Chondrocyte (in vitro differentiated cells): ENCODE measurements at regions not wholly inside any gene's neighbourhood (a gene's known extent, or its start where the extent isn't known, plus 50 kb on each side); places are given as distances from the start of the nearest gene placed in this dataset.

Source experiments
- DNase-seq: peaks from one replicate; pipeline ENCODE4 v3.0.0; 2021; ENCODE audit warnings: mixed read lengths, low spot score
- H3K27ac Mint-ChIP-seq: one replicate; pipeline ENCODE4 v1.8.0; 2021; ENCODE audit warnings: mild to moderate bottlenecking, moderate library complexity, mixed read lengths; ENCODE audit not compliant: unreplicated experiment
- H3K27me3 Mint-ChIP-seq: 2 replicates; pipeline ENCODE4 v1.8.0; 2021; ENCODE audit warnings: low read depth, mixed read lengths
- H3K36me3 Mint-ChIP-seq: 2 replicates; pipeline ENCODE4 v1.8.0; 2021; ENCODE audit warnings: low read depth, mixed read lengths
- H3K4me1 Mint-ChIP-seq: 2 replicates; pipeline ENCODE4 v1.8.0; 2021; ENCODE audit warnings: low read depth, mild to moderate bottlenecking, mixed read lengths
- H3K4me3 Mint-ChIP-seq: one replicate; pipeline ENCODE4 v1.8.0; 2021; ENCODE audit warnings: mild to moderate bottlenecking, moderate library complexity, mixed read lengths; ENCODE audit not compliant: unreplicated experiment
- H3K9me3 Mint-ChIP-seq: 2 replicates; pipeline ENCODE4 v1.8.0; 2021; ENCODE audit warnings: low read depth, mixed read lengths
- CTCF ChIP-seq: fragments of 200-600 bp; sonication (generic); IDR thresholded peaks from 2 replicates; pipeline ENCODE4 v1.5.0; 2021; ENCODE audit warnings: antibody characterized with exemption, mild to moderate bottlenecking, moderate library complexity

- no peak for DNase-seq
- H3K27me3 Mint-ChIP-seq, result peaks cover 2% of the 10 kb centered on the region
- H3K4me1 Mint-ChIP-seq, result no peaks in the 10 kb centered on the region
- H3K4me3 Mint-ChIP-seq, result no peak overlapping the region
- no peak for TF ChIP-seq CTCF
- H3K9me3 Mint-ChIP-seq, result peaks cover 5% of the 10 kb centered on the region
- H3K36me3 Mint-ChIP-seq, result no peaks in the 10 kb centered on the region
- H3K27ac Mint-ChIP-seq, result no peak overlapping the region
These were observed 602.2 kb downstream of the GALR1 start for GRCh38 chr18:77851802-77852201.

DNA sequence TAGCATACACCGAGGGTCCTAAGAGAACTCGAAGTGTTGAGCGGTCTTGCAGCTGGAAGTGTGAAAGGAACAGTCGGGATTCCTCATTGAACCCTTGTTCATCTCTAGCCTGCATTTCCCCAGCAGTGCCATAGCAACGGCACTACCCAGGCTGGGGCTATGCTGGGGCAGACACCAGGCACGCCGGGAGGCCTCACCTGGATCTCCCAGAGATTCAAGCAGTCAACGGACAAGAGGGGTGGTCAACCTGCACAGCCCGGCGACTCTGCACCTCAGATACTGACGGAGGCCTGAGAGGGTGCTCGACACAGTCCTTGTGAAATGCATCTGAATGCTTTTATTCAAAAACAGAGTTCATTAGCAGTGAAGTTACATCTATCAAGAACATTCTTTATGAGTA lies 604.2 kb downstream of the GALR1 start:
- no peak overlapping the region for H3K27ac Mint-ChIP-seq
- H3K27me3 Mint-ChIP-seq, result no peaks in the 10 kb centered on the region
- H3K9me3 Mint-ChIP-seq, result peaks cover 7% of the 10 kb centered on the region
- H3K4me3 Mint-ChIP-seq, result no peak overlapping the region
- H3K36me3 Mint-ChIP-seq, result no peaks in the 10 kb centered on the region
- TF ChIP-seq CTCF, result no peak
- H3K4me1 Mint-ChIP-seq, result no peaks in the 10 kb centered on the region
- DNase-seq, result no peak

DNA sequence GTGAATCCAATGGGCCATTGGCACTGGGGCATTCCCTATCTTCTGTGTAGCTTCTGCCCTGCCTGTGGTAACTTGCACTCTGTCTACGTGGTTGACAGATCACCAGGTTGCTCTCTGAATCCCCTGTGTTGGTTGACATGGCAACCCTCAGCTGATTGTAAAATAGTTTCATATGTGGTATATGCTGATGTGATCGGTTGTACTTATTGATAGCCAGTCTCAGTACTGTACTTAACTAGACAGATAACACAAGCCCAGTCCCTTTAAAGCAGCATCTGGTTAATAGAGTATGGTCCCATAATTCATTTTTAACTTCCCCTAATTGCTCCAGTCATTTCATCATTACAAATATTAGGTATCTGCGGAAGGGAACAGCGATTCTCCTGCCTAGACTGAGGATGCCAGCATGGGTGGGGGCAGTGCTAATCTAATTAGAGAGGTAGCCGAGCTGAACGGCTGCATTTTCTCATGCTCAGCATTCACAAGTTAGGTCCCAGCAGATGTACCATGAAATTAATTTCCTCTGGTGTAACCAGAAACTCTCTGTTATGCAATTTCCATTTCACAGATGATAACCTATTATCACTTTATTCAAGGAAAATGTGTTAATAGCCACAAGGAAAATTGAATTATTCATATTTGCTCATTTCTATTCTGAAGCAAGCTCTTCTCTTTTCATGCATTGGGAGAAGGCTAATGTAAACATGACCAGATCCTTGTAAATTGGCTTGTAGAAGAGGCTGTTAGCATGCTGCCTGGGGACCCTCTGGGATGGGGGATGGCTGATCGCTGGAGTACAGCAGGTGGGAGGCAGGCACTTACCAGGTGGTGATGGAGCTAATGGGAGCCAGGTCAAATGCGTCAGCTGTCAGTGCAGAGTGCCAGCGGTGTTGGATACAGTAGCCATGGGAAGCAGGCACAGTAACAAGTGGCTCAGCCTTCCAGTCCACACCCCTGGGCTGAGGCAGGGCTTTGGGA lies 608.3 kb downstream of the GALR1 start:
- TF ChIP-seq CTCF, result no peak
- H3K4me3 Mint-ChIP-seq, result no peak overlapping the region
- H3K36me3 Mint-ChIP-seq, result no peaks in the 10 kb centered on the region
- H3K27ac Mint-ChIP-seq, result no peak overlapping the region
- H3K4me1 Mint-ChIP-seq, result no peaks in the 10 kb centered on the region
- H3K9me3 Mint-ChIP-seq, result peaks cover 10% of the 10 kb centered on the region
- DNase-seq, result no peak
- no peaks in the 10 kb centered on the region for H3K27me3 Mint-ChIP-seq

GRCh38 chr18:77859634-77860033 lies 610.0 kb downstream of the GALR1 start:
- Mint-ChIP-seq H3K9me3 (peaks cover 7% of the 10 kb centered on the region), H3K27me3 (no peaks in the 10 kb centered on the region), H3K4me1 (no peaks in the 10 kb centered on the region), H3K36me3 (no peaks in the 10 kb centered on the region), H3K4me3 (no peak overlapping the region), H3K27ac (no peak overlapping the region)
- no peak for DNase-seq
- TF ChIP-seq CTCF, result no peak

- TF ChIP-seq CTCF, result no peak
- Mint-ChIP-seq H3K9me3 (peaks cover 7% of the 10 kb centered on the region), H3K4me1 (no peaks in the 10 kb centered on the region), H3K27ac (no peak overlapping the region), H3K4me3 (no peak overlapping the region), H3K36me3 (no peaks in the 10 kb centered on the region), H3K27me3 (no peaks in the 10 kb centered on the region)
- DNase-seq, result no peak
These were observed 612.6 kb downstream of the GALR1 start for GRCh38 chr18:77862066-77862757.
